Tibial artery (tissue), 4 donors: ENCODE measurements at regions not wholly inside any gene's neighbourhood (a gene's known extent, or its start where the extent isn't known, plus 50 kb on each side); places are given as distances from the start of the nearest gene placed in this dataset.

ENCODE experiments used
- DNase-seq, 2 donors: peaks; one replicate each; pipeline ENCODE4 v3.0.0-alpha.2; 2019
- H3K27ac ChIP-seq, 2 donors: fragments of 200-600 bp; sonication (generic) in 1 of 2; 1 replicate in 1 of 2; 2 replicates in 1 of 2; pipeline ENCODE4 v1.5.1; 2018 to 2019; ENCODE audit warnings: mild to moderate bottlenecking in 1 of 2
- H3K27me3 ChIP-seq, 2 donors: fragments of 200-600 bp; sonication (generic) in 1 of 2; one replicate each; pipeline versions ENCODE4 v1.5.1 to v1.6.0; 2016 to 2019
- H3K36me3 ChIP-seq, 3 donors: fragments of 200-600 bp; sonication (generic) in 2 of 3; one replicate each; pipeline ENCODE4 v1.5.1; 2016 to 2019; ENCODE audit warnings: mild to moderate bottlenecking in 2 of 3
- H3K4me1 ChIP-seq, 4 donors: fragments of 200-600 bp; sonication (generic) in 2 of 4; 1 replicate in 3 of 4; 2 replicates in 1 of 4; pipeline ENCODE4 v1.5.1; 2016 to 2019
- H3K4me3 ChIP-seq, 2 donors: fragments of 200-600 bp; sonication (generic) in 1 of 2; 1 replicate in 1 of 2; 2 replicates in 1 of 2; pipeline ENCODE4 v1.5.1; 2018 to 2019; ENCODE audit warnings: mild to moderate bottlenecking in 2 of 2
- H3K9me3 ChIP-seq, 3 donors: fragments of 200-600 bp; sonication (generic) in 1 of 3; one replicate each; pipeline ENCODE4 v1.5.1; 2016 to 2019
- intact Hi-C: fragments of 100-400 bp; cut with DNase I; formaldehyde crosslinking; loops from one replicate; pipeline ENCODE4 v1.15.0; 2023; ENCODE audit warnings: low total_unique reads
- TF ChIP-seq, protein P1 (sequence below), 2 experiments: fragments of 200-600 bp in 1 of 2; fragments of 450-650 bp in 1 of 2; IDR thresholded peaks; one replicate each; pipeline ENCODE4 v1.5.1; 2017 to 2019; ENCODE audit warnings: antibody characterized with exemption in 2 of 2, mild to moderate bottlenecking in 1 of 2, moderate library complexity in 1 of 2

DNA sequence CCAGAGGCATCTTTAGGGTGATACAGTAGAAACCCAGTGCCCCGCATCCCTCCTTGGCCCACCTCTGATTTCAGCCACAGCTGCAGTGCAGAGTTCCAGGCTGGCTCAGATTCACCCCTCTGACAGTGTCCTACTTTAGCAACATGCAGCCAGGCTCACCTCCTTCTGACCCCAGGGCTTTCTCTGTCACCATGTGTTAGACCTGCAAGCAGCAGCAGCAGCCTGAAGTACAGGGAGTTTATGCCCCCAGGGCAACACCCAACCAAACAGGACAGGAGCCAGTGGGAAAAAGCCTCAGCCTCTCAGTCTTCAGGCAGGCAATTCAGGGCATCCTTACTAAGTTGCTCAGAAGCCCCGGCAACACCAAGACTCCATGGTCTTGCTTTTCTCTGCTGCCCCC lies 109.0 kb upstream of the PLXNA4 start:
- TF ChIP-seq, protein P1, sequence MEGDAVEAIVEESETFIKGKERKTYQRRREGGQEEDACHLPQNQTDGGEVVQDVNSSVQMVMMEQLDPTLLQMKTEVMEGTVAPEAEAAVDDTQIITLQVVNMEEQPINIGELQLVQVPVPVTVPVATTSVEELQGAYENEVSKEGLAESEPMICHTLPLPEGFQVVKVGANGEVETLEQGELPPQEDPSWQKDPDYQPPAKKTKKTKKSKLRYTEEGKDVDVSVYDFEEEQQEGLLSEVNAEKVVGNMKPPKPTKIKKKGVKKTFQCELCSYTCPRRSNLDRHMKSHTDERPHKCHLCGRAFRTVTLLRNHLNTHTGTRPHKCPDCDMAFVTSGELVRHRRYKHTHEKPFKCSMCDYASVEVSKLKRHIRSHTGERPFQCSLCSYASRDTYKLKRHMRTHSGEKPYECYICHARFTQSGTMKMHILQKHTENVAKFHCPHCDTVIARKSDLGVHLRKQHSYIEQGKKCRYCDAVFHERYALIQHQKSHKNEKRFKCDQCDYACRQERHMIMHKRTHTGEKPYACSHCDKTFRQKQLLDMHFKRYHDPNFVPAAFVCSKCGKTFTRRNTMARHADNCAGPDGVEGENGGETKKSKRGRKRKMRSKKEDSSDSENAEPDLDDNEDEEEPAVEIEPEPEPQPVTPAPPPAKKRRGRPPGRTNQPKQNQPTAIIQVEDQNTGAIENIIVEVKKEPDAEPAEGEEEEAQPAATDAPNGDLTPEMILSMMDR (IDR thresholded peaks at IDR 0.05): no peak
- Histone ChIP-seq H3K27me3 (no peaks in the 10 kb centered on the region), H3K4me3 (no peak overlapping the region), H3K9me3 (no peaks in the 10 kb centered on the region), H3K27ac (no peak overlapping the region), H3K36me3 (no peaks in the 10 kb centered on the region), H3K4me1 (no peaks in the 10 kb centered on the region)
- DNase-seq: no peak
- intact Hi-C loops: no loop called here

- no peak overlapping the region for H3K4me3 ChIP-seq
- no peak for DNase-seq
- no peaks in the 10 kb centered on the region for H3K9me3 ChIP-seq
- H3K36me3 ChIP-seq: no peaks in the 10 kb centered on the region
- H3K27me3 ChIP-seq: no peaks in the 10 kb centered on the region
- H3K27ac ChIP-seq: no peak overlapping the region
- TF ChIP-seq, protein P1 (IDR thresholded peaks at IDR 0.05): no peak
- intact Hi-C loops: no loop called here
- H3K4me1 ChIP-seq: no peaks in the 10 kb centered on the region
Measured at GRCh38 chr7:132683896-132684690, 107.8 kb upstream of the PLXNA4 start.

- intact Hi-C loops: no loop called here
- DNase-seq: no peak
- H3K4me3 ChIP-seq: no peak overlapping the region
- TF ChIP-seq, protein P1 (IDR thresholded peaks at IDR 0.05): no peak
- no peak overlapping the region for H3K27ac ChIP-seq
- no peaks in the 10 kb centered on the region for H3K9me3 ChIP-seq
- peaks cover 0 to 5% of the 10 kb centered on the region in 2 donors for H3K27me3 ChIP-seq
- H3K4me1 ChIP-seq: no peaks in the 10 kb centered on the region
- no peaks in the 10 kb centered on the region for H3K36me3 ChIP-seq
Measured at GRCh38 chr7:132681951-132682350, 105.7 kb upstream of the PLXNA4 start.

DNA sequence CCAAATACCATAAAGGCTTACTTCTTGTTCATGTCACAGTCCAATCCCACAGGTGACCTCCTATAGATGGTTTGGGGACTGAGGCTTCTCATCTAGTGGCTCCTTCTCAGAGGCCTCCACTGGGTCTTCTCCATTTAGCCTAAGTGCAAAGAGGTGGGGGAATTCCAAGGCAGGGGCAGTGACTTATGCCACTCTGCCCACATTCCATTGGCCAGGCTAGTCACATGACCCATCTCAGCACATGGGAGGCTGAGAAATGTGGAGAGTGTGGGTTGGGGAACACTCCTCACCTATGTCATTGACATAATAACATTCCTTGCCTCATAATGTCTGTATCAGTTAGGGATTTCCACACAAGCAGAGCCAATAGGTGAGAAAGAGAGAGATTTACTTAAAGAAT lies 104.3 kb upstream of the PLXNA4 start:
- Histone ChIP-seq H3K27ac (no peak overlapping the region), H3K4me3 (no peak overlapping the region), H3K36me3 (no peaks in the 10 kb centered on the region), H3K4me1 (no peaks in the 10 kb centered on the region), H3K9me3 (no peaks in the 10 kb centered on the region), H3K27me3 (peaks cover 0 to 5% of the 10 kb centered on the region in 2 donors)
- no peak for DNase-seq
- intact Hi-C loops: no loop called here
- TF ChIP-seq, protein P1 (IDR thresholded peaks at IDR 0.05): no peak

DNA sequence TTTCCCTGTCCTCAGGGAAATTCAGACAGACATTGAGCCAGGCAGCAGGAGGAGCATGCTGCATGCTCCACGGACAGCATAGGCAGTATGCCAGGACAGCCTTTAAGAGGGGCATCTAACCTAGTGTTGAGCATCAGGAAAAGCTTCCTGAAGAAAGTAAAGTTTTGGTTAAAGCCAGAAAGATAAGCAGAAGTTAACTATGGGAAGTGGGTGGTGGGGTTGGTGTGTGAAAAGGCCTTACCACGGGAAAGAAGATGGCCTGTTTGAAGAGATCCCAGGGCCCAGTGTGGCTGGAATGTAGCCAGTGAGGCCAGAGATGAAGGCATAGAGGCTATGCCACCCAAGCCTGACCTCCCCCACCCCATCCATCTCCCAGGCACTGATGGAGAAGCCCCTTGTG lies 102.4 kb upstream of the PLXNA4 start:
- Histone ChIP-seq H3K4me1 (no peaks in the 10 kb centered on the region), H3K9me3 (no peaks in the 10 kb centered on the region), H3K27me3 (peaks cover 0 to 5% of the 10 kb centered on the region in 2 donors), H3K27ac (no peak overlapping the region), H3K4me3 (no peak overlapping the region), H3K36me3 (no peaks in the 10 kb centered on the region)
- TF ChIP-seq, protein P1 (IDR thresholded peaks at IDR 0.05): no peak
- no peak for DNase-seq
- intact Hi-C loops: no loop called here
